ENCODE measurements at regions not wholly inside any gene's neighbourhood (a gene's known extent, or its start where the extent isn't known, plus 50 kb on each side); places are given as distances from the start of the nearest gene placed in this dataset.

- Histone ChIP-seq H3K23ac (ENCODE audit: low read length) (no peak overlapping the region), H3K36me3 (ENCODE audit: control insufficient read depth in 1 of 2, insufficient read depth in 2 of 2, low read length in 2 of 2) (no peaks in the 10 kb centered on the region), H3K4ac (ENCODE audit: low read depth, low read length) (no peak overlapping the region), H3K9ac (ENCODE audit: low read length) (no peak overlapping the region), H4K8ac (ENCODE audit: low read depth, low read length) (no peak overlapping the region), H3K79me2 (ENCODE audit: control insufficient read depth, insufficient read depth, low read length, poor library complexity) (no peaks in the 10 kb centered on the region), H2BK5ac (ENCODE audit: low read depth, low read length, poor library complexity) (no peak overlapping the region), H2AFZ (ENCODE audit: insufficient read depth, low read length, poor library complexity) (no peak overlapping the region), H3K18ac (ENCODE audit: low read length) (no peak overlapping the region), H3K4me3 (ENCODE audit: low read depth, low read length) (no peak overlapping the region), H2AK5ac (ENCODE audit: low read length) (no peak overlapping the region), H3K79me1 (ENCODE audit: low read length) (no peaks in the 10 kb centered on the region), H3K9me3 (ENCODE audit: insufficient read depth, low read depth, low read length) (no peaks in the 10 kb centered on the region), H3K4me2 (ENCODE audit: low read length) (no peak overlapping the region), H3K27ac (ENCODE audit: low read depth, low read length) (no peak overlapping the region), H4K12ac (ENCODE audit: low read depth, low read length) (no peak overlapping the region), H2BK12ac (ENCODE audit: low read length) (no peak overlapping the region), H3K14ac (ENCODE audit: low read length) (no peak overlapping the region), H2BK120ac (ENCODE audit: insufficient read depth, low read length, poor library complexity) (no peak overlapping the region), H3K27me3 (ENCODE audit: insufficient read depth, low read length) (no peaks in the 10 kb centered on the region), H3K4me1 (ENCODE audit: control insufficient read depth in 1 of 2, insufficient read depth in 2 of 2, low read length in 2 of 2) (peaks cover 4% of the 10 kb centered on the region in 2 experiments), H4K91ac (ENCODE audit: low read depth, low read length) (no peak overlapping the region)
- no peak for DNase-seq
- no CpG with 5 or more reads among the region's 3 CpGs for WGBS (ENCODE audit: extremely low coverage, insufficient coverage, insufficient read length)
These were observed 59.0 kb upstream of the CTNND2 start for GRCh38 chr5:11963227-11963626.

- H4K12ac ChIP-seq (ENCODE audit: low read depth, low read length): no peak overlapping the region
- no peaks in the 10 kb centered on the region for H3K36me3 ChIP-seq (ENCODE audit: control insufficient read depth in 1 of 2, insufficient read depth in 2 of 2, low read length in 2 of 2)
- no peaks in the 10 kb centered on the region for H3K79me1 ChIP-seq (ENCODE audit: low read length)
- H3K27ac ChIP-seq (ENCODE audit: low read depth, low read length): no peak overlapping the region
- H3K9me3 ChIP-seq (ENCODE audit: insufficient read depth, low read depth, low read length): no peaks in the 10 kb centered on the region
- no peak overlapping the region for H3K14ac ChIP-seq (ENCODE audit: low read length)
- H4K91ac ChIP-seq (ENCODE audit: low read depth, low read length): no peak overlapping the region
- no peak overlapping the region for H3K4me2 ChIP-seq (ENCODE audit: low read length)
- no peak overlapping the region for H2AFZ ChIP-seq (ENCODE audit: insufficient read depth, low read length, poor library complexity)
- H2BK120ac ChIP-seq (ENCODE audit: insufficient read depth, low read length, poor library complexity): no peak overlapping the region
- H3K79me2 ChIP-seq (ENCODE audit: control insufficient read depth, insufficient read depth, low read length, poor library complexity): no peaks in the 10 kb centered on the region
- H2BK12ac ChIP-seq (ENCODE audit: low read length): no peak overlapping the region
- no peak overlapping the region for H4K8ac ChIP-seq (ENCODE audit: low read depth, low read length)
- no peak overlapping the region for H2AK5ac ChIP-seq (ENCODE audit: low read length)
- H3K27me3 ChIP-seq (ENCODE audit: insufficient read depth, low read length): no peaks in the 10 kb centered on the region
- H3K18ac ChIP-seq (ENCODE audit: low read length): no peak overlapping the region
- peak in 1 of 2 donors; percentile 1 for DNase-seq
- H3K4me3 ChIP-seq (ENCODE audit: low read depth, low read length): no peak overlapping the region
- peaks cover 4% of the 10 kb centered on the region in 2 experiments for H3K4me1 ChIP-seq (ENCODE audit: control insufficient read depth in 1 of 2, insufficient read depth in 2 of 2, low read length in 2 of 2)
- H3K23ac ChIP-seq (ENCODE audit: low read length): no peak overlapping the region
- H2BK5ac ChIP-seq (ENCODE audit: low read depth, low read length, poor library complexity): no peak overlapping the region
- no peak overlapping the region for H3K4ac ChIP-seq (ENCODE audit: low read depth, low read length)
- no CpG with 5 or more reads among the region's 4 CpGs for WGBS (ENCODE audit: extremely low coverage, insufficient coverage, insufficient read length)
- no peak overlapping the region for H3K9ac ChIP-seq (ENCODE audit: low read length)
These were observed 57.9 kb upstream of the CTNND2 start for GRCh38 chr5:11962122-11962521.

- no peaks in the 10 kb centered on the region for H3K36me3 ChIP-seq (ENCODE audit: control insufficient read depth in 1 of 2, insufficient read depth in 2 of 2, low read length in 2 of 2)
- WGBS (ENCODE audit: extremely low coverage, insufficient coverage, insufficient read length): no CpG with 5 or more reads among the region's 2 CpGs
These were observed 54.1 kb upstream of the CTNND2 start for GRCh38 chr5:11958321-11958720.

GRCh38 chr5:11955331-11955730 lies 51.1 kb upstream of the CTNND2 start:
- no peak overlapping the region for H2BK12ac ChIP-seq (ENCODE audit: low read length)
- H3K4me3 ChIP-seq (ENCODE audit: low read depth, low read length): no peak overlapping the region
- H3K4ac ChIP-seq (ENCODE audit: low read depth, low read length): no peak overlapping the region
- no peak overlapping the region for H3K9ac ChIP-seq (ENCODE audit: low read length)
- H3K9me3 ChIP-seq (ENCODE audit: insufficient read depth, low read depth, low read length): peaks cover 2% of the 10 kb centered on the region
- no peaks in the 10 kb centered on the region for H3K27me3 ChIP-seq (ENCODE audit: insufficient read depth, low read length)
- no peak overlapping the region for H3K27ac ChIP-seq (ENCODE audit: low read depth, low read length)
- H3K79me1 ChIP-seq (ENCODE audit: low read length): no peaks in the 10 kb centered on the region
- H3K23ac ChIP-seq (ENCODE audit: low read length): no peak overlapping the region
- no peak overlapping the region for H4K8ac ChIP-seq (ENCODE audit: low read depth, low read length)
- no peak overlapping the region for H3K14ac ChIP-seq (ENCODE audit: low read length)
- no peaks in the 10 kb centered on the region for H3K79me2 ChIP-seq (ENCODE audit: control insufficient read depth, insufficient read depth, low read length, poor library complexity)
- no peak overlapping the region for H3K18ac ChIP-seq (ENCODE audit: low read length)
- H2AFZ ChIP-seq (ENCODE audit: insufficient read depth, low read length, poor library complexity): no peak overlapping the region
- no peak overlapping the region for H2AK5ac ChIP-seq (ENCODE audit: low read length)
- no peak overlapping the region for H4K91ac ChIP-seq (ENCODE audit: low read depth, low read length)
- H3K4me2 ChIP-seq (ENCODE audit: low read length): no peak overlapping the region
- no peaks in the 10 kb centered on the region for H3K36me3 ChIP-seq (ENCODE audit: control insufficient read depth in 1 of 2, insufficient read depth in 2 of 2, low read length in 2 of 2)
- H3K4me1 ChIP-seq (ENCODE audit: control insufficient read depth in 1 of 2, insufficient read depth in 2 of 2, low read length in 2 of 2): no peaks in the 10 kb centered on the region
- H4K12ac ChIP-seq (ENCODE audit: low read depth, low read length): no peak overlapping the region
- H2BK5ac ChIP-seq (ENCODE audit: low read depth, low read length, poor library complexity): no peak overlapping the region
- DNase-seq: peak; percentile 65 to 91
- H2BK120ac ChIP-seq (ENCODE audit: insufficient read depth, low read length, poor library complexity): no peak overlapping the region

More at GRCh38 chr5:11958321-11958720, 54.1 kb upstream of the CTNND2 start:
- no peak overlapping the region for H4K12ac ChIP-seq (ENCODE audit: low read depth, low read length)
- no peak overlapping the region for H4K8ac ChIP-seq (ENCODE audit: low read depth, low read length)
- no peak overlapping the region for H3K4me2 ChIP-seq (ENCODE audit: low read length)
- H3K79me2 ChIP-seq (ENCODE audit: control insufficient read depth, insufficient read depth, low read length, poor library complexity): no peaks in the 10 kb centered on the region
- H3K79me1 ChIP-seq (ENCODE audit: low read length): no peaks in the 10 kb centered on the region
- peaks cover 4% of the 10 kb centered on the region in 2 experiments for H3K4me1 ChIP-seq (ENCODE audit: control insufficient read depth in 1 of 2, insufficient read depth in 2 of 2, low read length in 2 of 2)
- no peak overlapping the region for H4K91ac ChIP-seq (ENCODE audit: low read depth, low read length)
- H2BK5ac ChIP-seq (ENCODE audit: low read depth, low read length, poor library complexity): no peak overlapping the region
- H3K23ac ChIP-seq (ENCODE audit: low read length): no peak overlapping the region
- H3K14ac ChIP-seq (ENCODE audit: low read length): no peak overlapping the region
- no peak overlapping the region for H3K27ac ChIP-seq (ENCODE audit: low read depth, low read length)
- no peak overlapping the region for H3K4me3 ChIP-seq (ENCODE audit: low read depth, low read length)
- peak in 1 of 2 donors; percentile 69 for DNase-seq
- H2BK120ac ChIP-seq (ENCODE audit: insufficient read depth, low read length, poor library complexity): no peak overlapping the region
- no peak overlapping the region for H2BK12ac ChIP-seq (ENCODE audit: low read length)
- no peak overlapping the region for H2AFZ ChIP-seq (ENCODE audit: insufficient read depth, low read length, poor library complexity)
- H3K9me3 ChIP-seq (ENCODE audit: insufficient read depth, low read depth, low read length): no peaks in the 10 kb centered on the region
- H3K9ac ChIP-seq (ENCODE audit: low read length): no peak overlapping the region
- H3K4ac ChIP-seq (ENCODE audit: low read depth, low read length): no peak overlapping the region
- H3K27me3 ChIP-seq (ENCODE audit: insufficient read depth, low read length): no peaks in the 10 kb centered on the region
- no peak overlapping the region for H3K18ac ChIP-seq (ENCODE audit: low read length)
- no peak overlapping the region for H2AK5ac ChIP-seq (ENCODE audit: low read length)

All from trophoblast cell (in vitro differentiated cells and primary cell).